ENCODE measurements at regions not wholly inside any gene's neighbourhood (a gene's known extent, or its start where the extent isn't known, plus 50 kb on each side); places are given as distances from the start of the nearest gene placed in this dataset.

DNA sequence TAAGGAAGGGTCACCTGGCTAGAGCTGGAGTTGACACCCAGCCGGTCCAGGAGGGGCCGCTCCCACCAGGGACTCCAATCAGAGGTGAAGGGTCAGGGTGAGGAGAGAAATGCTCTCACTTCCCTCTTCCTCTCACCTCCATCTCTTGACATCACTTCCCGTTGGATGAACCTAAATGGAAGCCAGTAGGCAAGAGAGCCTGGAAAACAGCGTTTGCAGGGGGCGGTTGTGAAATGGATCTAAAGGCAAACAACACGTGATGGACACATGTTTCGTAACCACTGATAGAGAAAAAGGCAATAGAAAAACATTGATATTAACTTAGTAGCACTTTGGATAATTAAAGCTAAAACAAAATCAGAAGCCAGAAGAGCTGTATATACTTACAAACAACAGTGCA is 105.6 kb upstream of the FOXA2 start (continued):
- TF ChIP-seq, protein P1, sequence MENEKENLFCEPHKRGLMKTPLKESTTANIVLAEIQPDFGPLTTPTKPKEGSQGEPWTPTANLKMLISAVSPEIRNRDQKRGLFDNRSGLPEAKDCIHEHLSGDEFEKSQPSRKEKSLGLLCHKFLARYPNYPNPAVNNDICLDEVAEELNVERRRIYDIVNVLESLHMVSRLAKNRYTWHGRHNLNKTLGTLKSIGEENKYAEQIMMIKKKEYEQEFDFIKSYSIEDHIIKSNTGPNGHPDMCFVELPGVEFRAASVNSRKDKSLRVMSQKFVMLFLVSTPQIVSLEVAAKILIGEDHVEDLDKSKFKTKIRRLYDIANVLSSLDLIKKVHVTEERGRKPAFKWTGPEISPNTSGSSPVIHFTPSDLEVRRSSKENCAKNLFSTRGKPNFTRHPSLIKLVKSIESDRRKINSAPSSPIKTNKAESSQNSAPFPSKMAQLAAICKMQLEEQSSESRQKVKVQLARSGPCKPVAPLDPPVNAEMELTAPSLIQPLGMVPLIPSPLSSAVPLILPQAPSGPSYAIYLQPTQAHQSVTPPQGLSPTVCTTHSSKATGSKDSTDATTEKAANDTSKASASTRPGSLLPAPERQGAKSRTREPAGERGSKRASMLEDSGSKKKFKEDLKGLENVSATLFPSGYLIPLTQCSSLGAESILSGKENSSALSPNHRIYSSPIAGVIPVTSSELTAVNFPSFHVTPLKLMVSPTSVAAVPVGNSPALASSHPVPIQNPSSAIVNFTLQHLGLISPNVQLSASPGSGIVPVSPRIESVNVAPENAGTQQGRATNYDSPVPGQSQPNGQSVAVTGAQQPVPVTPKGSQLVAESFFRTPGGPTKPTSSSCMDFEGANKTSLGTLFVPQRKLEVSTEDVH (IDR thresholded peaks at IDR 0.05; ENCODE audit: low read depth, partially characterized antibody) = no peak
- TF ChIP-seq TCF12 (IDR thresholded peaks at IDR 0.05; ENCODE audit: low read depth, low read length) = no peak
- TF ChIP-seq HSF1 (IDR thresholded peaks at IDR 0.05; ENCODE audit: low read depth, low read length) = no peak
- TF ChIP-seq MYC (IDR thresholded peaks at IDR 0.05; ENCODE audit: insufficient read depth, insufficient read length, insufficient replicate concordance, low read length, severe bottlenecking) = no peak
- TF ChIP-seq, protein P2, sequence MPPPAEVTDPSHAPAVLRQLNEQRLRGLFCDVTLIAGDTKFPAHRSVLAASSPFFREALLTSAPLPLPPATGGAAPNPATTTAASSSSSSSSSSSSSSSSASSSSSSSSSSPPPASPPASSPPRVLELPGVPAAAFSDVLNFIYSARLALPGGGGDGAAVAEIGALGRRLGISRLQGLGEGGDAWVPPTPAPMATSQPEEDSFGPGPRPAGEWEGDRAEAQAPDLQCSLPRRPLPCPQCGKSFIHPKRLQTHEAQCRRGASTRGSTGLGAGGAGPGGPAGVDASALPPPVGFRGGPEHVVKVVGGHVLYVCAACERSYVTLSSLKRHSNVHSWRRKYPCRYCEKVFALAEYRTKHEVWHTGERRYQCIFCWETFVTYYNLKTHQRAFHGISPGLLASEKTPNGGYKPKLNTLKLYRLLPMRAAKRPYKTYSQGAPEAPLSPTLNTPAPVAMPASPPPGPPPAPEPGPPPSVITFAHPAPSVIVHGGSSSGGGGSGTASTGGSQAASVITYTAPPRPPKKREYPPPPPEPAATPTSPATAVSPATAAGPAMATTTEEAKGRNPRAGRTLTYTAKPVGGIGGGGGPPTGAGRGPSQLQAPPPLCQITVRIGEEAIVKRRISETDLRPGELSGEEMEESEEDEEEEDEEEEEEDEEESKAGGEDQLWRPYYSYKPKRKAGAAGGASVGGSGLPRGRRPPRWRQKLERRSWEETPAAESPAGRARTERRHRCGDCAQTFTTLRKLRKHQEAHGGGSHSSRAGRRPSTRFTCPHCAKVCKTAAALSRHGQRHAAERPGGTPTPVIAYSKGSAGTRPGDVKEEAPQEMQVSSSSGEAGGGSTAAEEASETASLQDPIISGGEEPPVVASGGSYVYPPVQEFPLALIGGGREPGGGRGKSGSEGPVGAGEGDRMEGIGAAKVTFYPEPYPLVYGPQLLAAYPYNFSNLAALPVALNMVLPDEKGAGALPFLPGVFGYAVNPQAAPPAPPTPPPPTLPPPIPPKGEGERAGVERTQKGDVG (CRISPR knock-in tag; IDR thresholded peaks at IDR 0.05) = no peak
- TF ChIP-seq ESRRA (IDR thresholded peaks at IDR 0.05; ENCODE audit: low read length) = no peak
- TF ChIP-seq ZNF592 (IDR thresholded peaks at IDR 0.05) = no peak

Data from GM12878 (cell line).